ENCODE measurements at regions not wholly inside any gene's neighbourhood (a gene's known extent, or its start where the extent isn't known, plus 50 kb on each side); places are given as distances from the start of the nearest gene placed in this dataset.

DNA sequence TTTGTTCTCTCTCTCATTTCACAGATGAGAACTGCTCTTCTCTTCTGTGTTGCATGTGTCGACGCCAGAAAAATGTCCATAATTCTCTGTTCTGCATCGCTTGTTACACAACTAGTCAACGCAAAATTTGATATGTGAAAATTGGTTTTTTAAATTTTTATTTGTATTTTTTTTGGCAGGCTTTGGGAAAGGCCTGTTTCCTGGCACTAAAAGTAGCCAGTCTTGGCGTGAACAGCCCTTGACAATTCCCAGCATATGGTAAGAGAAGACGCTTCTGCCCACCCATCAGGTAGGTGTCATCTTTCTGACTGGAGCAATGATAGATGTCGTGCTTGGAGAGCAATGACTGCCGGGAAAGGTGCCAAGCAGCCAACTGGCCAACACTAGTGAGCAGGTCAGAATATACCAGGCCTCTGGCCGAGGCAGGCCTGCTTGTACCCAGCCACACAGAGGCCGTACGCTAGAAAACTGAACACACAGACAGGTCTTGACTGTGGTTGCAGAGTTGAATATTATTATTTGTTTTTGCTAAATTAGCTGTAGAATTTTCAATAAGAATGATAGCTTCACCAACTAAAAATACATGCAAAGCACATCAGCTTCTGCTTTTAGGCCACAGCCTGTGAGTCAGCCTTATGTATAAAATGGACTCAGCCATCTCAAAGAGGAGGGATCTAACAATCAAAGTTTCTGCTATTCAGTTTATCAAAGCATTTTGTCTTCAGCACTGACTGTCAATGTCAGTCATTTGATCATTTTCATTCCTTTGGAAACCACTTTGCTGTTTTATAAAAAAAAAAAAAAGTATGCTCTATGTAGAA, 837.5 kb downstream of the MCTP2 start:
- H4K12ac ChIP-seq (ENCODE audit: low read depth, low read length) = no peak overlapping the region

DNA sequence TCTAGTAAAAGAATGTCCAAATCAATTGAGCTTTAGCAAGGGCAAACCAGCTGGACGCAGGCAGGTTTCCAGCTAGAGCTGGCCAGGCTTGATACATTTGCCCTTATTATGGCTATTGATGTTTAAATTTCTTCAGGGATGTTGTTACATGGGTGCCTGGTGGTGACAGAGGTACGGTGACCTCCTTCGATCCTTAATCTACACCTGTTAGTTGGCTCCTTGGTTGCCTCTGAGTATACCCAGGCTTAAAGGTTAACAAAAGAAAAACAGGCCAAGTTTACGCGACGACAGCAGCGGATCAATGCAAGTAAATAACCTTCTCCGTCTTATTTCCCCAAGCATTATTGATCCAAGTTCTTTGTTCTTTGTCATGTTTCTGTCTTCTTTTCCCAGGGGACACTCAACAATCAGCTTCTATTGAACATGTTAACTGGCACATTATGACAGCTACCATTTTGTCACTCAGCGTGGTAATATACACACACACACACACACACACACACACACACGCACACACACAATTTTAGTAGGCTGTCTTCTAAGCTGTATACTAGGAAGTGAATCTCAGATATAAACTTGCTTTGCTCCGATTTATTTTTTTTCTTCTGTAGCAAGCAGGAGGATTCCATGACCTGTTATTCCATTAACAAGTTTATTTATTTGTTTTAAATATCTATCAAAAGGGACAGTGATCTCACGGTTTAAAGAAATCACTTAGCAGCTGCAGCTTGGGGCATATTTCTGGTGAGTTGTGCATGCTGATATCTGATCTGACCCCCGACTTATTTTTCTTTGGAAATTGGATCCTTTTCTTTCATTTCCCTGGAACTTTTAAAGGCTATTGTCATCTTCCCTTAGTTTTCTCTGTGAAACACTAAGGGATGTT, 844.7 kb downstream of the MCTP2 start:
- no peak overlapping the region for H2BK12ac ChIP-seq (ENCODE audit: low read length)
- no peaks in the 10 kb centered on the region for H3K79me2 ChIP-seq (ENCODE audit: control insufficient read depth, insufficient read depth, low read length, poor library complexity)
- H3K23ac ChIP-seq (ENCODE audit: low read length) = no peak overlapping the region
- H3K36me3 ChIP-seq (ENCODE audit: control insufficient read depth in 1 of 2, insufficient read depth in 2 of 2, low read length in 2 of 2) = no peaks in the 10 kb centered on the region
- no peak overlapping the region for H2AFZ ChIP-seq (ENCODE audit: insufficient read depth, low read length, poor library complexity)
- no peak overlapping the region for H3K14ac ChIP-seq (ENCODE audit: low read length)
- H3K4me1 ChIP-seq (ENCODE audit: control insufficient read depth in 1 of 2, insufficient read depth in 2 of 2, low read length in 2 of 2) = no peaks in the 10 kb centered on the region
- no peaks in the 10 kb centered on the region for H3K9me3 ChIP-seq (ENCODE audit: insufficient read depth, low read depth, low read length)
- H2BK5ac ChIP-seq (ENCODE audit: low read depth, low read length, poor library complexity) = no peak overlapping the region
- no peak overlapping the region for H3K4me3 ChIP-seq (ENCODE audit: low read depth, low read length)
- no peak overlapping the region for H3K9ac ChIP-seq (ENCODE audit: low read length)
- no peak for DNase-seq
- H3K79me1 ChIP-seq (ENCODE audit: low read length) = no peaks in the 10 kb centered on the region
- H4K12ac ChIP-seq (ENCODE audit: low read depth, low read length) = no peak overlapping the region
- H3K4me2 ChIP-seq (ENCODE audit: low read length) = no peak overlapping the region
- no peak overlapping the region for H3K18ac ChIP-seq (ENCODE audit: low read length)
- H4K91ac ChIP-seq (ENCODE audit: low read depth, low read length) = no peak overlapping the region
- H4K8ac ChIP-seq (ENCODE audit: low read depth, low read length) = no peak overlapping the region
- H3K4ac ChIP-seq (ENCODE audit: low read depth, low read length) = no peak overlapping the region
- H3K27ac ChIP-seq (ENCODE audit: low read depth, low read length) = no peak overlapping the region
- H2AK5ac ChIP-seq (ENCODE audit: low read length) = no peak overlapping the region
- no peaks in the 10 kb centered on the region for H3K27me3 ChIP-seq (ENCODE audit: insufficient read depth, low read length)
- H2BK120ac ChIP-seq (ENCODE audit: insufficient read depth, low read length, poor library complexity) = no peak overlapping the region
- WGBS (ENCODE audit: extremely low coverage, insufficient coverage, insufficient read length) = no CpG with 5 or more reads among the region's 13 CpGs

More for the DNA sequence above, 837.5 kb downstream of the MCTP2 start:
- no peak for DNase-seq
- Histone ChIP-seq H4K8ac (ENCODE audit: low read depth, low read length) (no peak overlapping the region), H3K79me2 (ENCODE audit: control insufficient read depth, insufficient read depth, low read length, poor library complexity) (no peaks in the 10 kb centered on the region), H4K91ac (ENCODE audit: low read depth, low read length) (no peak overlapping the region), H3K27me3 (ENCODE audit: insufficient read depth, low read length) (no peaks in the 10 kb centered on the region), H2BK5ac (ENCODE audit: low read depth, low read length, poor library complexity) (no peak overlapping the region), H3K36me3 (ENCODE audit: control insufficient read depth in 1 of 2, insufficient read depth in 2 of 2, low read length in 2 of 2) (no peaks in the 10 kb centered on the region), H3K23ac (ENCODE audit: low read length) (no peak overlapping the region), H3K4me2 (ENCODE audit: low read length) (no peak overlapping the region), H3K18ac (ENCODE audit: low read length) (no peak overlapping the region), H2AK5ac (ENCODE audit: low read length) (no peak overlapping the region), H3K9ac (ENCODE audit: low read length) (no peak overlapping the region), H2BK120ac (ENCODE audit: insufficient read depth, low read length, poor library complexity) (no peak overlapping the region), H2BK12ac (ENCODE audit: low read length) (no peak overlapping the region), H2AFZ (ENCODE audit: insufficient read depth, low read length, poor library complexity) (no peak overlapping the region), H3K9me3 (ENCODE audit: insufficient read depth, low read depth, low read length) (peaks cover 3% of the 10 kb centered on the region), H3K4me1 (ENCODE audit: control insufficient read depth in 1 of 2, insufficient read depth in 2 of 2, low read length in 2 of 2) (no peaks in the 10 kb centered on the region), H3K4me3 (ENCODE audit: low read depth, low read length) (no peak overlapping the region), H3K79me1 (ENCODE audit: low read length) (no peaks in the 10 kb centered on the region), H3K4ac (ENCODE audit: low read depth, low read length) (no peak overlapping the region), H3K27ac (ENCODE audit: low read depth, low read length) (no peak overlapping the region), H3K14ac (ENCODE audit: low read length) (no peak overlapping the region)
- no CpG with 5 or more reads among the region's 11 CpGs for WGBS (ENCODE audit: extremely low coverage, insufficient coverage, insufficient read length)

DNA sequence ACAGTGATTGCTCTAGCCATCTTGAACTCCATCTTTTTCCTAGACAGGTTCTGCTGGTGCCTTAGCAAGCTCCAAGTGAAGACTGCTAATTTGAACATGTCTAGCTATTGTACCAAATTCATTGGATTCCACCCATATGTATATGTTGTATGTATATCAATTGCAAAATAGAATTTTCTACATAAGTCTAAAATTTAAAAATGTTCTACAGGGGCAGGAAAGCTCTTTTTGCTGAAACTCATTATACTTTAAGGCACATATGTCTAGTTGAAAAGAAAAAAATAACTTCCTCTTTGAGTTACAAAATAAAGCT, 845.3 kb downstream of the MCTP2 start:
- H3K79me2 ChIP-seq (ENCODE audit: control insufficient read depth, insufficient read depth, low read length, poor library complexity) = no peaks in the 10 kb centered on the region
- no peaks in the 10 kb centered on the region for H3K27me3 ChIP-seq (ENCODE audit: insufficient read depth, low read length)
- H3K27ac ChIP-seq (ENCODE audit: low read depth, low read length) = no peak overlapping the region
- H4K91ac ChIP-seq (ENCODE audit: low read depth, low read length) = no peak overlapping the region
- H3K4me2 ChIP-seq (ENCODE audit: low read length) = no peak overlapping the region
- H2BK5ac ChIP-seq (ENCODE audit: low read depth, low read length, poor library complexity) = no peak overlapping the region
- no peak overlapping the region for H2AFZ ChIP-seq (ENCODE audit: insufficient read depth, low read length, poor library complexity)
- no peaks in the 10 kb centered on the region for H3K79me1 ChIP-seq (ENCODE audit: low read length)
- no peaks in the 10 kb centered on the region for H3K9me3 ChIP-seq (ENCODE audit: insufficient read depth, low read depth, low read length)
- H3K4me1 ChIP-seq (ENCODE audit: control insufficient read depth in 1 of 2, insufficient read depth in 2 of 2, low read length in 2 of 2) = no peaks in the 10 kb centered on the region
- no peak overlapping the region for H3K9ac ChIP-seq (ENCODE audit: low read length)
- H4K8ac ChIP-seq (ENCODE audit: low read depth, low read length) = no peak overlapping the region
- no peak overlapping the region for H2BK12ac ChIP-seq (ENCODE audit: low read length)
- H2BK120ac ChIP-seq (ENCODE audit: insufficient read depth, low read length, poor library complexity) = no peak overlapping the region
- H3K4ac ChIP-seq (ENCODE audit: low read depth, low read length) = no peak overlapping the region
- no peak overlapping the region for H3K18ac ChIP-seq (ENCODE audit: low read length)
- no peaks in the 10 kb centered on the region for H3K36me3 ChIP-seq (ENCODE audit: control insufficient read depth in 1 of 2, insufficient read depth in 2 of 2, low read length in 2 of 2)
- no peak overlapping the region for H3K14ac ChIP-seq (ENCODE audit: low read length)
- H3K4me3 ChIP-seq (ENCODE audit: low read depth, low read length) = no peak overlapping the region
- H4K12ac ChIP-seq (ENCODE audit: low read depth, low read length) = no peak overlapping the region
- H3K23ac ChIP-seq (ENCODE audit: low read length) = no peak overlapping the region
- no peak overlapping the region for H2AK5ac ChIP-seq (ENCODE audit: low read length)
- DNase-seq = no peak

DNA sequence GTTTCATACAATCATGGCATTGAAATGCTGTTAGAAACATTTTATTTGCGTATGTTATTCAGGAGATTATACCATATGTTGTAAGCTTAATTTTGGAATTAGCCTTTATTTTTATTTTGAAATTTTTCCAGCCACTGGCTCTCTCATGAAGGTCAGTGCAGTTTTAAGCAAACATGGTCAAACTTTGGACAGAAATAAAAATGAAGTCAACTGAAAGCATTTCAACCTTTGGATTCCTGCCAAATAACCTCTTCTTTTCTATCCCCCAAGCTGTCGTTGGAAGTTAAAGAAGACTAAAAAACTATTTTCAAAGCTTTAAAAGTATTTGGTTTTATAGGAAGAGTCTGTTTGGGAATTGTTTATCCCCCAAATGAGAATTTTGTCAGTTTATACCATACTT, 846.6 kb downstream of the MCTP2 start:
- H3K9ac ChIP-seq (ENCODE audit: low read length) = no peak overlapping the region
- no peak overlapping the region for H4K12ac ChIP-seq (ENCODE audit: low read depth, low read length)
- H2AFZ ChIP-seq (ENCODE audit: insufficient read depth, low read length, poor library complexity) = no peak overlapping the region
- H3K4me3 ChIP-seq (ENCODE audit: low read depth, low read length) = no peak overlapping the region
- no CpG with 5 or more reads among the region's 2 CpGs for WGBS (ENCODE audit: extremely low coverage, insufficient coverage, insufficient read length)
- H4K8ac ChIP-seq (ENCODE audit: low read depth, low read length) = no peak overlapping the region
- no peaks in the 10 kb centered on the region for H3K4me1 ChIP-seq (ENCODE audit: control insufficient read depth in 1 of 2, insufficient read depth in 2 of 2, low read length in 2 of 2)
- no peaks in the 10 kb centered on the region for H3K9me3 ChIP-seq (ENCODE audit: insufficient read depth, low read depth, low read length)
- no peak overlapping the region for H3K4me2 ChIP-seq (ENCODE audit: low read length)
- no peaks in the 10 kb centered on the region for H3K79me1 ChIP-seq (ENCODE audit: low read length)
- H4K91ac ChIP-seq (ENCODE audit: low read depth, low read length) = no peak overlapping the region
- H3K27ac ChIP-seq (ENCODE audit: low read depth, low read length) = no peak overlapping the region
- H2BK12ac ChIP-seq (ENCODE audit: low read length) = no peak overlapping the region
- H3K23ac ChIP-seq (ENCODE audit: low read length) = no peak overlapping the region
- no peak overlapping the region for H2BK5ac ChIP-seq (ENCODE audit: low read depth, low read length, poor library complexity)
- no peak overlapping the region for H2BK120ac ChIP-seq (ENCODE audit: insufficient read depth, low read length, poor library complexity)
- no peaks in the 10 kb centered on the region for H3K79me2 ChIP-seq (ENCODE audit: control insufficient read depth, insufficient read depth, low read length, poor library complexity)
- no peak overlapping the region for H2AK5ac ChIP-seq (ENCODE audit: low read length)
- H3K4ac ChIP-seq (ENCODE audit: low read depth, low read length) = no peak overlapping the region
- H3K27me3 ChIP-seq (ENCODE audit: insufficient read depth, low read length) = no peaks in the 10 kb centered on the region
- H3K18ac ChIP-seq (ENCODE audit: low read length) = no peak overlapping the region
- no peak for DNase-seq
- H3K14ac ChIP-seq (ENCODE audit: low read length) = no peak overlapping the region
- no peaks in the 10 kb centered on the region for H3K36me3 ChIP-seq (ENCODE audit: control insufficient read depth in 1 of 2, insufficient read depth in 2 of 2, low read length in 2 of 2)

All from trophoblast cell (in vitro differentiated cells and primary cell).